ENCODE measurements at regions not wholly inside any gene's neighbourhood (a gene's known extent, or its start where the extent isn't known, plus 50 kb on each side); places are given as distances from the start of the nearest gene placed in this dataset.
"Not testable (repeated sequence)": the region's sequence is repeated elsewhere in the genome, so short reads cannot be mapped to it uniquely, and the experiment has no call there.

GRCh38 chr4:169846396-169846795 lies 88.7 kb upstream of the HPF1 start:
- no peak for TF ChIP-seq CTCF (IDR thresholded peaks at IDR 0.05)
- no peak for ATAC-seq
- intact Hi-C loops (cut with DNase I, micrococcal nuclease): no loop called here
- H3K4me3 ChIP-seq: no peak overlapping the region
- no peaks in the 10 kb centered on the region for H3K9me3 ChIP-seq
- DNase-seq: no peak
- H3K36me3 ChIP-seq (ENCODE audit: low read depth): no peaks in the 10 kb centered on the region
- H3K4me1 ChIP-seq (ENCODE audit: low read depth): no peaks in the 10 kb centered on the region

- H3K4me1 ChIP-seq (ENCODE audit: low read depth): no peaks in the 10 kb centered on the region
- no peaks in the 10 kb centered on the region for H3K36me3 ChIP-seq (ENCODE audit: low read depth)
- TF ChIP-seq CTCF (IDR thresholded peaks at IDR 0.05): no peak
- DNase-seq (no peak), ATAC-seq (no peak)
- H3K9me3 ChIP-seq: no peaks in the 10 kb centered on the region
- H3K4me3 ChIP-seq: no peak overlapping the region
- intact Hi-C loops (cut with DNase I, micrococcal nuclease): no loop called here
Observed at GRCh38 chr4:169841776-169842175, 84.0 kb upstream of the HPF1 start.

- Histone ChIP-seq H3K9me3 (no peaks in the 10 kb centered on the region), H3K4me1 (ENCODE audit: low read depth) (no peaks in the 10 kb centered on the region), H3K36me3 (ENCODE audit: low read depth) (no peaks in the 10 kb centered on the region), H3K4me3 (no peak overlapping the region)
- DNase-seq (no peak), ATAC-seq (no peak)
- intact Hi-C loops (cut with DNase I, micrococcal nuclease): no loop called here
- TF ChIP-seq CTCF (IDR thresholded peaks at IDR 0.05): no peak
Observed at GRCh38 chr4:169840554-169840953, 82.8 kb upstream of the HPF1 start.

- H3K4me3 ChIP-seq; H3K36me3 ChIP-seq (ENCODE audit: low read depth); intact Hi-C loops (cut with DNase I, micrococcal nuclease); H3K4me1 ChIP-seq (ENCODE audit: low read depth); ATAC-seq; H3K9me3 ChIP-seq; DNase-seq: not testable (repeated sequence)
Observed at GRCh38 chr4:169828329-169828728, 70.6 kb upstream of the HPF1 start.

- no peak for TF ChIP-seq CTCF (IDR thresholded peaks at IDR 0.05)
- Histone ChIP-seq H3K36me3 (ENCODE audit: low read depth) (no peaks in the 10 kb centered on the region), H3K9me3 (no peaks in the 10 kb centered on the region), H3K4me1 (ENCODE audit: low read depth) (no peaks in the 10 kb centered on the region), H3K4me3 (no peak overlapping the region)
- DNase-seq: no peak
- no peak for ATAC-seq
- intact Hi-C loops (cut with DNase I, micrococcal nuclease): no loop called here
Observed at GRCh38 chr4:169826634-169827187, 69.0 kb upstream of the HPF1 start.

- intact Hi-C loops (cut with DNase I, micrococcal nuclease): no loop called here
- H3K4me3 ChIP-seq: no peak overlapping the region
- H3K36me3 ChIP-seq (ENCODE audit: low read depth): no peaks in the 10 kb centered on the region
- no peak for TF ChIP-seq CTCF (IDR thresholded peaks at IDR 0.05)
- DNase-seq: peak in 1 of 3 donors; percentile 52
- peak; percentile 53 for ATAC-seq
- no peaks in the 10 kb centered on the region for H3K9me3 ChIP-seq
- H3K4me1 ChIP-seq (ENCODE audit: low read depth): no peaks in the 10 kb centered on the region
Observed at GRCh38 chr4:169823685-169824084, 65.9 kb upstream of the HPF1 start.

Data from mucosa of descending colon (tissue), 3 donors.